Left ventricle myocardium superior (tissue), 1 donor: ENCODE measurements at regions not wholly inside any gene's neighbourhood (a gene's known extent, or its start where the extent isn't known, plus 50 kb on each side); places are given as distances from the start of the nearest gene placed in this dataset.

Source experiments
- ATAC-seq: fragments of 200-7000 bp; cut with Tn5 transposase; one replicate; pipeline ENCODE4 v1.9.1; 2020; ENCODE audit warnings: mild to moderate bottlenecking, moderate library complexity
- DNase-seq: peaks from one replicate; pipeline ENCODE4 v3.0.0-alpha.2; 2020
- intact Hi-C: fragments of 100-400 bp; cut with micrococcal nuclease; formaldehyde crosslinking; loops from one replicate; pipeline ENCODE4 v1.11.0; 2022
- donor health status: DM: no; HTN: yes; CAD: no; lungs with severe emphysema.

DNA sequence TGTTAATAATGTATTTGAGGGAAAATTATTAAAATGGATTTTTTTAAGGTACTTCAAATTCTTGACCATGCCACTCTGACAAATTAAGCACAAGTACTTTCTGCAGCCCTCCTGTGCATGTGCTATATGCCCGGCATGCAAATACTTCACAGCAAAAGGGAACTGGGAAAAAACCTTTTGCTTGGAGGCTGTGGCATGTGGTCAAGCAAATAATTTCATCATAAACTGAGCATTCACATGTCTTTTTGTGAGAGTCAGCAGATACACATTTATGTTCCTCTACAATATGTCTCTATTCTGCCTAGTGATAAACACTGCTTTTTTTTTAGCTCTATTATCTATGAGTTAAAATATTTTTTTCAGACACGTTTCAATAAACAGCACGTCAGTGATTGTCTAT lies 53.7 kb upstream of the SEMA3A start:
- intact Hi-C loops = no loop called here
- ATAC-seq (peak; percentile 53), DNase-seq (no peak)

DNA sequence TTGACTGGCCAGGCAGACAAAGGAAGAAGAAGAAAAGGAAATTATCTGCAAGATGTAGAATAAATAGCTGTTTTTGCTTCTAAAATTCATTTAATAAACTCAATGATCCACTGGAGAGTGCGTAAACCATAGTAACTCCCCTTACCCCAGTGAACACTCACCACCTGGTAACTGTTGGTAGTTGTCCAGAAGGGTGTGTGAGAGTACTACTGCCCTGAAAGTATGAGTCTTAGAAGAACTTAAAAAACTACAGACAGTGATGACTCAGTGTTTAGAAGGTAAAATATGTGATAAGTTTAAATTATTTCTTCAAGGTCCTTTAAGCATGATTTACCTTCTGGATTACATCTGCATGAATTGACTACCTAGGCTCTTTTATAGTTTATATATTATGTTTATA lies 53.0 kb upstream of the SEMA3A start:
- ATAC-seq (no peak), DNase-seq (no peak)
- intact Hi-C loops = no loop called here

DNA sequence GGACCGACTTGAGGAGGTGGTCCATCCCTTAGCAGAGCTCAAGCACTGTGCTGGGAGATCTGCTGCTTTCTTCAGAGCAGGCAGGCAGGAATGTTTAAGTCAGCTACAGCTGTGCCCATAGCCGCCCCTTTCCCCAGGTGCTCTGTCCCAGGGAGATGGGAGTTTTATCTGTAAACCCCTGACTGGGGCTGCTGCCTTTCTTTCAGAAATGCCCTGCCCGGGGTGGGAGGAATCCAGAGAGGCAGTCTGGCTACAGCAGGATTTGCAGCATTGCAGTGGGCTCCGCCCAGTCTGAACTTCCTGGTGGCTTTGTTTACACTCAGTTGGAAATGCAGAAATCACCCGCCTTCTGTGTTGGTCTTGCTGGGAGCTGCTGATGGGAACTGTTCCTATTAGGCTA lies 51.2 kb upstream of the SEMA3A start:
- ATAC-seq (no peak), DNase-seq (peak; percentile 25)
- intact Hi-C loops = no loop called here
